Mesenchymal stem cell (in vitro differentiated cells and primary cell): ENCODE measurements at regions not wholly inside any gene's neighbourhood (a gene's known extent, or its start where the extent isn't known, plus 50 kb on each side); places are given as distances from the start of the nearest gene placed in this dataset.

Experiments used
- DNase-seq: peaks from one replicate; pipeline ENCODE4 v3.0.0-alpha.2; 2013
- H2AFZ ChIP-seq: one replicate; pipeline ENCODE4 v1.6.1; 2013; ENCODE audit warnings: low read depth, mild to moderate bottlenecking, control low read depth, inconsistent platforms, low read length, moderate library complexity
- H2AK5ac ChIP-seq: 2 replicates; pipeline ENCODE4 v1.6.1; 2013; ENCODE audit warnings: low read length, moderate library complexity, mild to moderate bottlenecking, inconsistent platforms; ENCODE audit not compliant: severe bottlenecking
- H2BK120ac ChIP-seq: one replicate; pipeline ENCODE4 v1.6.1; 2013; ENCODE audit warnings: low read depth, mild to moderate bottlenecking, inconsistent platforms, low read length, moderate library complexity
- H2BK12ac ChIP-seq, 2 experiments: one replicate each; pipeline ENCODE4 v1.6.1; 2013; ENCODE audit warnings: inconsistent platforms in 2 of 2, low read length in 2 of 2, mild to moderate bottlenecking in 2 of 2, moderate library complexity in 2 of 2, control low read depth in 1 of 2
- H2BK15ac ChIP-seq: one replicate; pipeline ENCODE4 v1.6.1; 2013; ENCODE audit warnings: mild to moderate bottlenecking, low read depth, inconsistent platforms; ENCODE audit not compliant: poor library complexity, severe bottlenecking
- H2BK5ac ChIP-seq: 2 replicates; pipeline ENCODE4 v1.6.1; 2013; ENCODE audit warnings: low read depth, mild to moderate bottlenecking, low read length, control low read depth, inconsistent platforms; ENCODE audit not compliant: poor library complexity, severe bottlenecking
- H3K14ac ChIP-seq, 2 experiments: one replicate each; pipeline ENCODE4 v1.6.1; 2013; ENCODE audit warnings: inconsistent platforms in 2 of 2, low read length in 2 of 2, control low read depth in 1 of 2, mild to moderate bottlenecking in 1 of 2, moderate library complexity in 1 of 2
- H3K18ac ChIP-seq, 2 experiments: one replicate each; pipeline ENCODE4 v1.6.1; 2013; ENCODE audit warnings: inconsistent platforms in 2 of 2, low read length in 2 of 2, control low read depth in 1 of 2, low read depth in 1 of 2, mild to moderate bottlenecking in 1 of 2
- H3K23ac ChIP-seq, 2 experiments: one replicate each; pipeline ENCODE4 v1.6.1; 2013; ENCODE audit warnings: inconsistent platforms in 2 of 2, low read length in 2 of 2, mild to moderate bottlenecking in 2 of 2, moderate library complexity in 2 of 2, control low read depth in 1 of 2
- H3K27ac ChIP-seq: 2 replicates; pipeline ENCODE4 v1.5.1; 2013; ENCODE audit warnings: mild to moderate bottlenecking, moderate library complexity, low read length, control low read depth, inconsistent platforms; ENCODE audit not compliant: poor library complexity, severe bottlenecking
- H3K27me3 ChIP-seq, 2 experiments: 2 replicates each; pipeline versions ENCODE4 v1.6.1 to v1.7.0; 2013; ENCODE audit warnings: low read length in 2 of 2, mild to moderate bottlenecking in 2 of 2, moderate library complexity in 2 of 2, control low read depth in 1 of 2, inconsistent platforms in 1 of 2; ENCODE audit not compliant: control insufficient read depth in 1 of 2, insufficient read depth in 1 of 2
- H3K36me3 ChIP-seq, 2 experiments: 2 replicates each; pipeline versions ENCODE4 v1.6.1 to v1.7.0; 2013; ENCODE audit warnings: low read length in 2 of 2, control low read depth in 1 of 2, inconsistent platforms in 1 of 2, low read depth in 1 of 2, mild to moderate bottlenecking in 1 of 2; ENCODE audit not compliant: insufficient read depth in 2 of 2, control insufficient read depth in 1 of 2
- H3K4ac ChIP-seq, 2 experiments: one replicate each; pipeline ENCODE4 v1.6.1; 2013; ENCODE audit warnings: inconsistent platforms in 2 of 2, low read length in 2 of 2, mild to moderate bottlenecking in 2 of 2, moderate library complexity in 2 of 2, control low read depth in 1 of 2, low read depth in 1 of 2
- H3K4me1 ChIP-seq: 2 replicates; pipeline ENCODE4 v1.6.1; 2013; ENCODE audit warnings: low read depth, low read length, control low read depth; ENCODE audit not compliant: control insufficient read depth, insufficient read depth
- H3K4me2 ChIP-seq: 2 replicates; pipeline ENCODE4 v1.6.1; 2013; ENCODE audit warnings: low read length, mild to moderate bottlenecking, inconsistent platforms; ENCODE audit not compliant: poor library complexity, severe bottlenecking
- H3K4me3 ChIP-seq, 2 experiments: 2 replicates each; pipeline versions ENCODE4 v1.5.1 to v1.7.0; 2013; ENCODE audit warnings: low read length in 2 of 2, mild to moderate bottlenecking in 2 of 2, control low read depth in 1 of 2, low read depth in 1 of 2; ENCODE audit not compliant: insufficient read depth in 1 of 2
- H3K79me1 ChIP-seq: replicated peaks from 2 replicates; pipeline ENCODE4 v1.6.1; 2013; ENCODE audit warnings: mild to moderate bottlenecking, control low read depth, low read length, inconsistent platforms; ENCODE audit not compliant: poor library complexity, severe bottlenecking
- H3K9ac ChIP-seq: 2 replicates; pipeline ENCODE4 v1.7.0; 2013; ENCODE audit warnings: mild to moderate bottlenecking, low read length, moderate library complexity
- H3K9me3 ChIP-seq: 2 replicates; pipeline ENCODE4 v1.7.0; 2013; ENCODE audit warnings: mild to moderate bottlenecking, low read length; ENCODE audit not compliant: control insufficient read depth
- H4K8ac ChIP-seq: one replicate; pipeline ENCODE4 v1.6.1; 2013; ENCODE audit warnings: inconsistent platforms, mild to moderate bottlenecking, low read length, moderate library complexity
- H4K91ac ChIP-seq: one replicate; pipeline ENCODE4 v1.6.1; 2013; ENCODE audit warnings: mild to moderate bottlenecking, low read length, inconsistent platforms
- WGBS: methylation state at CpG from one replicate; pipeline ENCODE4 v1.1.7; 2013; ENCODE audit warnings: mixed read lengths; 5-methylcytosine and 5-hydroxymethylcytosine counted together

DNA sequence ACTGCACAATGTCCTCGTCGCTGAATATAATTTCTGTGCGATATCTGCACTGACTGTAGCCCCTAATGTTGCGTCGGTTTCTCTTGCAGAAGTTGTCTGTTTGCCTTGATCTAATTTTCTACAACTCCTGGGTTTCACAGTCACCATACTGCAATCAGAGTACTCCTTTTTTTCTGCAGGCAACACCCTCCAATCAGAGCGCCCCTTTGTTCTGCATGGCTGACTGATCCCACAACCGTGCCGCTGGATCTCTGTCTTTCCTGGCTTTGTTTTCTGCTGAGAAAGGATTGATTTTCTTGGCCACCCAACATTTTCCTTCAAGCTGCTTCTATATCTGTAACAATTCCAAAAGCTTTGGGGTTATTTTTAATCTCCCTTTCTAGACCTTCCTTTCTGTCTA, 182.2 kb upstream of the SMARCA2 start:
- no peak overlapping the region for H3K4me3 ChIP-seq
- no peak overlapping the region for H3K4me2 ChIP-seq
- H2BK15ac ChIP-seq: no peak overlapping the region
- no peak overlapping the region for H2AFZ ChIP-seq
- no peak overlapping the region for H4K8ac ChIP-seq
- no peak overlapping the region for H3K27ac ChIP-seq
- no peak for DNase-seq
- H2BK12ac ChIP-seq: no peak overlapping the region
- H3K23ac ChIP-seq: no peak overlapping the region
- no peaks in the 10 kb centered on the region for H3K4me1 ChIP-seq
- H3K9ac ChIP-seq: no peak overlapping the region
- no peak overlapping the region for H3K4ac ChIP-seq
- no peaks in the 10 kb centered on the region for H3K79me1 ChIP-seq
- no peak overlapping the region for H2BK5ac ChIP-seq
- no peaks in the 10 kb centered on the region for H3K36me3 ChIP-seq
- H3K18ac ChIP-seq: no peak overlapping the region
- no peak overlapping the region for H2BK120ac ChIP-seq
- 72% methylated on average over 8 of the region's 8 CpGs for WGBS
- H2AK5ac ChIP-seq: no peak overlapping the region
- no peaks in the 10 kb centered on the region for H3K9me3 ChIP-seq
- no peak overlapping the region for H3K14ac ChIP-seq
- no peak overlapping the region for H4K91ac ChIP-seq
- no peaks in the 10 kb centered on the region for H3K27me3 ChIP-seq

DNA sequence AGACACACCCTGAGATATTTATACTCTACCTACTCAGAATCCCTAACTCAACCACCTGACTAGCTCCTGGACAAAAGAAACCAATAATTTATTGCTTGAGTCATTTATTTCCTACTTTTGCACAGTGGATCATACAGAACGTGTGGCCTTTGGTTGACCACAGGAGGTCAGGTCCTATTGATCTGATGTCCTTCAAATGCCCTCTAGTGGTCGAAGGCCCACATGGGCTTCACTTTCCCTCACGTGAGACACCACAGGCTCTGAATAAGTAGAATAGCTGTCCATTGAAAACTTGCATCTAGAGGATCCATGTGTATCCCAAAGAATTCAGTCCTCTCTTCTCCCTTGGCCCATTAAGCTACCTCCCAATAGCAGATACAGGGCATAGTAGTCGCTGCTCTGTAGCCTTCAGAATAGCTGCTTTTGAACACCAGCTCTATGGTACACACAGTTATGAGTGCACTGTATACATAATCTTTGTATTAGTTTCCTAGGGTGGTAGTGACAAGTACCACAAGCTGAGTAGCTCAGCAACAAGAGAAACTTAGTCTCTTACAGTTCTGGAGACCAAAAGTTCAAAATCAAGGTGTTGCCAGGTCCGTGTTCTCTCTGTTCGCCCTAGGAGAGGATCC, 177.6 kb upstream of the SMARCA2 start:
- Histone ChIP-seq H2BK12ac (no peak overlapping the region), H3K14ac (no peak overlapping the region), H2BK120ac (no peak overlapping the region), H2AK5ac (no peak overlapping the region), H4K91ac (no peak overlapping the region), H2BK15ac (no peak overlapping the region), H3K9ac (no peak overlapping the region), H3K4me2 (no peak overlapping the region), H4K8ac (no peak overlapping the region), H3K27me3 (no peaks in the 10 kb centered on the region), H2AFZ (no peak overlapping the region), H3K4me1 (no peaks in the 10 kb centered on the region), H3K27ac (no peak overlapping the region), H3K79me1 (no peaks in the 10 kb centered on the region), H2BK5ac (no peak overlapping the region), H3K4me3 (no peak overlapping the region), H3K9me3 (no peaks in the 10 kb centered on the region), H3K23ac (no peak overlapping the region), H3K36me3 (no peaks in the 10 kb centered on the region), H3K18ac (no peak overlapping the region), H3K4ac (no peak overlapping the region)
- WGBS: 34% methylated on average over 5 of the region's 6 CpGs
- no peak for DNase-seq

DNA sequence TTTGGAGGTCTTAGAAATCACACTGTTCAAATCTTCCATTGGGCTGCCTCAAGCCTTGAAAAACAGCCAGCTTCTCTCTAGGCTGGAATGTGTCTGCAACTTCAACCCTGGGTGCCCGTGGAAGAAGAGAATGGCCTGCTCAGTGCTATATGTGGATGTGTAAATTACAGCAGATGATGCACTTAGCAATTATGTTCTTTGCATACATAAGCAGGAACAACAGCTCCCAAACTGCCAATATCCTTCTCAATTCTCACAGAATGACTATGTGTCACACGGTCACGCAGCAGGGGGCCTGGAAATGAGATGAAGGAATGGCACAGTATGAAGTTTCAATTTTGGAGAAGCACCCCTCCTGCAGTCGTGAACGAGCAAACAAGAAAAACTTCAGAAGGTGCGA, 175.2 kb upstream of the SMARCA2 start:
- H2AFZ ChIP-seq: no peak overlapping the region
- H4K91ac ChIP-seq: no peak overlapping the region
- no peak overlapping the region for H2BK5ac ChIP-seq
- H2BK15ac ChIP-seq: no peak overlapping the region
- no peaks in the 10 kb centered on the region for H3K4me1 ChIP-seq
- no peak overlapping the region for H2AK5ac ChIP-seq
- no peak overlapping the region for H3K9ac ChIP-seq
- no peak overlapping the region for H3K23ac ChIP-seq
- H2BK12ac ChIP-seq: no peak overlapping the region
- H3K4me2 ChIP-seq: no peak overlapping the region
- no peaks in the 10 kb centered on the region for H3K36me3 ChIP-seq
- 76% methylated on average over 5 of the region's 6 CpGs for WGBS
- no peaks in the 10 kb centered on the region for H3K9me3 ChIP-seq
- H3K4ac ChIP-seq: no peak overlapping the region
- no peak overlapping the region for H3K18ac ChIP-seq
- no peak overlapping the region for H3K14ac ChIP-seq
- no peak overlapping the region for H3K27ac ChIP-seq
- no peak overlapping the region for H4K8ac ChIP-seq
- H3K79me1 ChIP-seq: no peaks in the 10 kb centered on the region
- H2BK120ac ChIP-seq: no peak overlapping the region
- H3K4me3 ChIP-seq: peak overlapping the region in 1 of 2 experiments; percentile 2
- H3K27me3 ChIP-seq: no peaks in the 10 kb centered on the region
- no peak for DNase-seq

DNA sequence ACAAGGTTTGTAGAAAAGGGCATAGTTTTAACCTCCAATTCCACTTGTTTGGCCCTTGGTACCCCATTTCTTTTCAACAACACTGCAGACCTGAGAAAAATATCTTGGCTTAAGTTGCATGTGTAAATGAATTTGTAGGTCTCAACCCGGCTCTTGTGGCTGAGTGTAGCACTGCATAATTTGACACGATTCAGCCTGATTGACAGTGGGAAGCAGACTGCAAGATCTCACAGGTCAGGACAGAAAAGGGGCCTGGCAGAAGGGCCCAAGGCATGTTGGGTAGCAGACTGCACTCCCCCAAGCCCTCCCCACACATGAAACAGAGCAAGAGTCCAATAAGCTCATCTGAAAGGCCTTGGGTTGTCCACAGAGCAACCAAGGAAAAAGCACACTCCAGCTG, 169.7 kb upstream of the SMARCA2 start:
- H2AFZ ChIP-seq: no peak overlapping the region
- H3K4me1 ChIP-seq: no peaks in the 10 kb centered on the region
- H3K18ac ChIP-seq: no peak overlapping the region
- no peak overlapping the region for H2BK120ac ChIP-seq
- no peak overlapping the region for H3K4me3 ChIP-seq
- H3K23ac ChIP-seq: no peak overlapping the region
- H2AK5ac ChIP-seq: no peak overlapping the region
- no peak overlapping the region for H2BK12ac ChIP-seq
- no peak overlapping the region for H3K4ac ChIP-seq
- H3K27ac ChIP-seq: no peak overlapping the region
- no peaks in the 10 kb centered on the region for H3K9me3 ChIP-seq
- H4K8ac ChIP-seq: no peak overlapping the region
- H3K9ac ChIP-seq: no peak overlapping the region
- no peak overlapping the region for H3K14ac ChIP-seq
- DNase-seq: no peak
- H2BK5ac ChIP-seq: no peak overlapping the region
- H2BK15ac ChIP-seq: no peak overlapping the region
- H4K91ac ChIP-seq: no peak overlapping the region
- no peaks in the 10 kb centered on the region for H3K79me1 ChIP-seq
- H3K27me3 ChIP-seq: no peaks in the 10 kb centered on the region
- no peaks in the 10 kb centered on the region for H3K36me3 ChIP-seq
- 64% methylated on average over 2 of the region's 2 CpGs for WGBS
- no peak overlapping the region for H3K4me2 ChIP-seq
